Common myeloid progenitor, CD34-positive (primary cell): ENCODE measurements at regions not wholly inside any gene's neighbourhood (a gene's known extent, or its start where the extent isn't known, plus 50 kb on each side); places are given as distances from the start of the nearest gene placed in this dataset.
"Not testable (repeated sequence)": the region's sequence is repeated elsewhere in the genome, so short reads cannot be mapped to it uniquely, and the experiment has no call there.

Source experiments
- CTCF ChIA-PET: fragments of 350-600 bp; sonication (Branson Sonifier 250); formaldehyde crosslinking; loops from one replicate; lab custom pipeline; 2021; ENCODE audit warnings: antibody characterized with exemption; lab: Charles Lee
- POLR2A ChIA-PET: fragments of 350-600 bp; sonication (Branson Sonifier 250); formaldehyde crosslinking; loops from one replicate; lab custom pipeline; 2021; ENCODE audit warnings: antibody characterized with exemption; lab: Charles Lee
- DNase-seq, 3 donors: peaks; one replicate each; pipeline versions ENCODE4 v3.0.0 to v3.0.0-alpha.2; 2013
- H3K27ac ChIP-seq, 2 experiments: 1 replicate in 1 of 2; 2 replicates in 1 of 2; pipeline ENCODE4 v1.7.0; 2013; ENCODE audit warnings: inconsistent platforms in 2 of 2, low read length in 2 of 2, mild to moderate bottlenecking in 2 of 2, low read depth in 1 of 2, moderate library complexity in 1 of 2; ENCODE audit not compliant: severe bottlenecking in 2 of 2, insufficient read depth in 1 of 2, poor library complexity in 1 of 2
- H3K27me3 ChIP-seq, 5 experiments: replicated peaks in 2 of 5; 1 replicate in 3 of 5; 2 replicates in 2 of 5; pipeline versions ENCODE4 v1.6.1 to v1.7.0; 2013; ENCODE audit warnings: low read length in 4 of 5, mild to moderate bottlenecking in 2 of 5, moderate library complexity in 2 of 5, inconsistent platforms in 1 of 5; ENCODE audit not compliant: insufficient read depth in 5 of 5, control insufficient read depth in 4 of 5
- H3K36me3 ChIP-seq, 4 experiments: 1 replicate in 2 of 4; 2 replicates in 2 of 4; pipeline versions ENCODE4 v1.6.1 to v1.7.0; 2013; ENCODE audit warnings: low read length in 3 of 4, control low read depth in 1 of 4, mild to moderate bottlenecking in 1 of 4; ENCODE audit not compliant: control insufficient read depth in 4 of 4, insufficient read depth in 4 of 4
- H3K4me1 ChIP-seq, 4 experiments: 1 replicate in 3 of 4; 2 replicates in 1 of 4; pipeline versions ENCODE4 v1.6.1 to v1.7.1; 2013; ENCODE audit warnings: low read length in 3 of 4, mild to moderate bottlenecking in 3 of 4, control low read depth in 1 of 4, inconsistent platforms in 1 of 4, moderate library complexity in 1 of 4; ENCODE audit not compliant: control insufficient read depth in 4 of 4, insufficient read depth in 4 of 4; ENCODE audit errors: control extremely low read depth in 1 of 4
- H3K4me3 ChIP-seq, 7 experiments: 1 replicate in 4 of 7; 2 replicates in 3 of 7; pipeline versions ENCODE4 v1.5.1 to v1.7.0; 2013; ENCODE audit warnings: mild to moderate bottlenecking in 7 of 7, low read length in 6 of 7, moderate library complexity in 6 of 7, inconsistent platforms in 2 of 7, low read depth in 2 of 7, control low read depth in 1 of 7; ENCODE audit not compliant: insufficient read depth in 4 of 7, control insufficient read depth in 1 of 7; ENCODE audit errors: extremely low read depth in 1 of 7
- H3K9me3 ChIP-seq, 5 experiments: 1 replicate in 4 of 5; 2 replicates in 1 of 5; pipeline versions ENCODE4 v1.6.1 to v1.7.1; 2013; ENCODE audit warnings: low read length in 4 of 5, mild to moderate bottlenecking in 2 of 5, inconsistent platforms in 1 of 5, low read depth in 1 of 5, moderate library complexity in 1 of 5; ENCODE audit not compliant: control insufficient read depth in 4 of 5, insufficient read depth in 2 of 5; ENCODE audit errors: control extremely low read depth in 1 of 5
- WGBS: methylation state at CpG from one replicate; pipeline ENCODE4 v1.1.5; 2013; ENCODE audit not compliant: insufficient coverage; 5-methylcytosine and 5-hydroxymethylcytosine counted together

GRCh38 chr17:54623746-54624145 lies 276.9 kb upstream of the TOM1L1 start:
- Histone ChIP-seq H3K9me3 (no peaks in the 10 kb centered on the region), H3K27ac (no peak overlapping the region), H3K4me1 (no peaks in the 10 kb centered on the region), H3K27me3 (peaks cover 0 to 2% (median 0%) of the 10 kb centered on the region in 5 experiments), H3K36me3 (no peaks in the 10 kb centered on the region), H3K4me3 (no peak overlapping the region)
- 97% methylated on average over 4 of the region's 6 CpGs for WGBS
- CTCF ChIA-PET = no interaction called here
- POLR2A ChIA-PET = no interaction called here
- no peak for DNase-seq

DNA sequence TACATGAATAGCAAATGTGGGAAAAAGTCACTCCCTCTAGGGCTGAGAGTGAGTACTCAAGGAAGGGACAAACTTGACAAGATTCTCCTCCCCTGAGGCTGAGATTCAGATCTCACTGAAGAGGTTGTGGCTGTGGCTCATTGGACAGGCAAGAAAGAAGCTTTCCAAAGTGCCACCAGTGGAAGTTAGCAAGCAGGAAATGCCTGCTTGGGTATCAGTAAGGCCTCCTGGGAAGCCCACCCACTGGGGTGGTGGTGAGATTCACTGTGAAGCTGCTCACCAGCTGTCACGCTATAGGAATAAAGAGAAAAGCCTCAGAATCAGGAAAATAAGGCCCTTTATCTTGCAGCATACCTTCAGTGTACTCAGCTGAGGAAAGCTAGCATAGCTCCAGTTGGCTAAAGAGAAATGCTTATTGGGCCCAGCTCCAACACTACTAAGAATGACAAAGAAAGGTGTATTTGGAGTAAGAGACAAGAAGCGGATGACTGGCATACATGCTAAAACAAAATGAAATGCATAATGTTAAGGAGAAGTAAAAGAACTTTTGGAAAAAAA lies 274.4 kb upstream of the TOM1L1 start:
- Histone ChIP-seq H3K36me3 (no peaks in the 10 kb centered on the region), H3K27ac (no peak overlapping the region), H3K4me1 (no peaks in the 10 kb centered on the region), H3K27me3 (peaks cover 0 to 2% (median 0%) of the 10 kb centered on the region in 5 experiments), H3K4me3 (no peak overlapping the region), H3K9me3 (no peaks in the 10 kb centered on the region)
- POLR2A ChIA-PET = no interaction called here
- CTCF ChIA-PET = no interaction called here
- 76% methylated on average over 2 of the region's 2 CpGs for WGBS
- no peak for DNase-seq

DNA sequence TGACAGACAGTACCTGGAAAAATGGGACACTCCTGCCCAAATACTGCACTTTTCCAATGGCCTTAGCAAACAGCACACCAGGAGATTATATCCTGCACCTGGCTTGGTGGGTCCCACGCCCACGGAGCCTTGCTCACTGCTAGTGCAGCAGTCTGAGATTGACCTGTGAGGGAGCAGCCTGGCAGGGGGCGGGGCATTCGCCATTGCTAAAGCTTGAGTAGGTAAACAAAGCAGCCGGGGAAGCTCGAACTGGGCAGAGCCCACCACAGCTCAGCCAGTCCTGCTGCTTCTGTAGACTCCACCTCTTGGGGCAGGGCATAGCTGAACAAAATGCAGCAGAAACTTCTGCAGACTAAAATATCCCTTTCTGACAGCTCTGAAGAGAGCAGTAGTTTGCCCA lies 261.2 kb upstream of the TOM1L1 start:
- H3K27me3 ChIP-seq, H3K36me3 ChIP-seq, H3K27ac ChIP-seq, DNase-seq, H3K4me3 ChIP-seq, POLR2A ChIA-PET, H3K9me3 ChIP-seq, CTCF ChIA-PET, H3K4me1 ChIP-seq: not testable (repeated sequence)
- WGBS = 91% methylated on average over 6 of the region's 6 CpGs

DNA sequence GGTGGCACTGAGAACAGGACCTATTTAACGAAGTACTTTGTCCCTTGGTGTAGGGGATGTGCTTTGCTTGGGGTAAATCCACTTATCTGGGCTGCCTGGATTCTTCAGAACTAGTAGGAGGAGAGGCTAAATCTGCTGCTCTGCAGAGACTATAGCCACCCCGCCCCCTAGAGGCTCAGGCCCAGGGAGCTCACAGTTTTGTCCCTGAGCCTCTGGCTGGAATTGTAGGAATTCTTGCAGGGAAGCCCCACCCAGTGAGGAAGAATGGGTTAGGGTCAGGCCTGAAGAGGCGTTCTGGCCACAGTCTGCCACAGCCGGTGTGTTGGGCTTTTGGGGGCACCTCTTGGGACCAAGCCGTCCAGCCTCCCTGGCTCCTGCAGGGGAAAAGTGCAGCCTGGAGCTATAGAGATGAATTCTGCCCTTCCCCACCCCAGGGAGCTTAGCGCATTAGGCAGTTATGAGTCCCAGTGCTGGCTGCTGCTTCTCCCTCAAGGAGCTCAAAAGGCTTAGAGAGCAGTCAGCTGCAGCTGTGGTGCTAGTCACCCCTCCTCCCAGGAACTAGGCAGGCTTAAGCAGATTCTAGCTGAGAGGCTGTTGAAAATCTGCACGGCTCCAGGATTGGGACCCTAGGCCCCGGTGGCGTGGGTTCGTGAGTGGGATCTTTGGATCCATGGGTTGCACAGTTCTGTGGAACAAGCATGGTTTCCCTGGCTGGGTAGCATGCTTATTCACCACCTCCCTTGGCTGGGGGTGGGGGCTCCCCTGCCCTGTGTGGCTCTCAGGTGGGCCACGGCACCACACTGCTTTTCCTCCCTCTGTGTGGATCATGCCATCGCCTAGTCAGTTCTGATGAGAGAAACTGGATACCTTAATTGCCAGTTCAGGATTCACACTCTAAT lies 237.4 kb upstream of the TOM1L1 start:
- WGBS = 90% methylated on average over 10 of the region's 12 CpGs
- Histone ChIP-seq H3K27ac (no peak overlapping the region), H3K4me3 (no peak overlapping the region), H3K36me3 (no peaks in the 10 kb centered on the region), H3K27me3 (no peaks in the 10 kb centered on the region), H3K9me3 (no peaks in the 10 kb centered on the region), H3K4me1 (no peaks in the 10 kb centered on the region)
- no peak for DNase-seq
- CTCF ChIA-PET = no interaction called here
- POLR2A ChIA-PET = no interaction called here

DNA sequence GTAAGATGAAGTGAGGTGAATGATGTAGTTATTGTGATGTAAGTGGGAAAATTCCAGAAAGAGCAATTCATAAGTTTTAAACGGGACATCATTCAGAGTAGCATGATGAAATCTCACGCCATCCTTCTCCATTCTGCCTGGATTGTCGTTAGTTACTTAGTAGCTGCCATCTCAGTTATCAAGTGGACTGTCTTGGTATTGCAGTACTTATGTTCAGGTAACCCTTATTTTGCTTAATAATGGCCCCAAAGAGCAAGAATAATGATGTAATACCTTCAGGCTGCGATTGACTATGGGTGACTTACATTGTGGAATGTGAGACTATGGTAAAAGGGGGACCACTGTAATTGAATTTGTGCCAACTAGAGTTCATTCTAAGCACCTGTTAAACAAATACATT lies 234.1 kb upstream of the TOM1L1 start:
- H3K27ac ChIP-seq = no peak overlapping the region
- ChIA-PET POLR2A (no interaction called here), CTCF (no interaction called here)
- no peaks in the 10 kb centered on the region for H3K27me3 ChIP-seq
- H3K9me3 ChIP-seq = no peaks in the 10 kb centered on the region
- no peaks in the 10 kb centered on the region for H3K4me1 ChIP-seq
- H3K36me3 ChIP-seq = no peaks in the 10 kb centered on the region
- 100% methylated on average over 3 of the region's 4 CpGs for WGBS
- no peak overlapping the region for H3K4me3 ChIP-seq
- DNase-seq = no peak

GRCh38 chr17:54678158-54678557 lies 222.5 kb upstream of the TOM1L1 start:
- H3K36me3 ChIP-seq = no peaks in the 10 kb centered on the region
- no peak for DNase-seq
- POLR2A ChIA-PET = no interaction called here
- CTCF ChIA-PET = no interaction called here
- no peak overlapping the region for H3K4me3 ChIP-seq
- no peaks in the 10 kb centered on the region for H3K4me1 ChIP-seq
- no peak overlapping the region for H3K27ac ChIP-seq
- H3K27me3 ChIP-seq = peaks cover 0 to 2% (median 0%) of the 10 kb centered on the region in 5 experiments
- no peaks in the 10 kb centered on the region for H3K9me3 ChIP-seq

DNA sequence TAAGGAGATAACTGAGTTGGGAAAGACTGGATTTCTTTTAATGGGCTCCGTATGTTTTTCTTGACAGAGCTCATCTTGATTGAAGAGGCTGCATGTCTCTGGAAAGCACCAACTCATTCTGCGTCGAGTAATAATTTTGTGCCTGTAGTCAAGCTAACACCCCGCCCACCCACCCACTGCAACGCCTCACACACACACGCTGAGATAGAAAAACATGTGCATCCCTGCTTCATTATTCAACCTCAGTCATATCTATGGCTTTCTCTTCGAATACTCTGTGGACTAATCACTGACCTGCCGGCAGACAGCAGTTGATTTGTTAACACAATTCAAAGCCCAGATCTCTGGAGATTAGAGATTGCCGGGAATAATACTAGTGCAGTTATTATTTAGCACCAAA lies 220.2 kb upstream of the TOM1L1 start:
- H3K9me3 ChIP-seq = no peaks in the 10 kb centered on the region
- 95% methylated on average over 3 of the region's 9 CpGs for WGBS
- ChIA-PET POLR2A (no interaction called here), CTCF (no interaction called here)
- DNase-seq = no peak
- H3K4me1 ChIP-seq = no peaks in the 10 kb centered on the region
- H3K27ac ChIP-seq = no peak overlapping the region
- no peak overlapping the region for H3K4me3 ChIP-seq
- peaks cover 0 to 2% (median 0%) of the 10 kb centered on the region in 5 experiments for H3K27me3 ChIP-seq
- H3K36me3 ChIP-seq = no peaks in the 10 kb centered on the region
